Ovary (tissue), 3 donors: ENCODE measurements at regions not wholly inside any gene's neighbourhood (a gene's known extent, or its start where the extent isn't known, plus 50 kb on each side); places are given as distances from the start of the nearest gene placed in this dataset.

Source experiments
- CTCF ChIP-seq, 3 donors: fragments of 450-650 bp in 2 of 3; fragments of 200-600 bp in 1 of 3; IDR thresholded peaks; one replicate each; pipeline versions ENCODE4 v1.5.1 to v1.8.0; 2016 to 2022; ENCODE audit warnings: antibody characterized with exemption in 3 of 3, mild to moderate bottlenecking in 1 of 3
- EP300 ChIP-seq: sonication (generic); formaldehyde crosslinking; IDR thresholded peaks from one replicate; pipeline ENCODE4 v1.6.1; 2017; ENCODE audit warnings: antibody characterized with exemption
- POLR2A ChIP-seq: fragments of 450-650 bp; IDR thresholded peaks from one replicate; pipeline ENCODE4 v1.6.1; 2017; ENCODE audit warnings: antibody characterized with exemption, mild to moderate bottlenecking, moderate library complexity
- donor health status: DM: no; HTN: no; CAD: no.

GRCh38 chrX:45619290-45619689 lies 418.6 kb upstream of the DIPK2B start:
- TF ChIP-seq CTCF (IDR thresholded peaks at IDR 0.05) (no peak), POLR2A (no peak), EP300 (no peak)
